NCI-H2081 treated with DMSO at 0.1 percent for 48 hours (cell line): ENCODE measurements at regions not wholly inside any gene's neighbourhood (a gene's known extent, or its start where the extent isn't known, plus 50 kb on each side); places are given as distances from the start of the nearest gene placed in this dataset.
"Not testable (repeated sequence)": the region's sequence is repeated elsewhere in the genome, so short reads cannot be mapped to it uniquely, and the experiment has no call there.

Source experiments
- DNase-seq: peaks from one replicate; lab custom pipeline; 2025; lab: John Stamatoyannopoulos, UW

GRCh38 chr12:69028941-69029729 is 96.2 kb upstream of the CPM start:
- DNase-seq: no peak

GRCh38 chr12:69030321-69030720 is 97.3 kb upstream of the CPM start:
- no peak for DNase-seq

- no peak for DNase-seq
These were observed 103.6 kb upstream of the CPM start for GRCh38 chr12:69036533-69036932.

DNA sequence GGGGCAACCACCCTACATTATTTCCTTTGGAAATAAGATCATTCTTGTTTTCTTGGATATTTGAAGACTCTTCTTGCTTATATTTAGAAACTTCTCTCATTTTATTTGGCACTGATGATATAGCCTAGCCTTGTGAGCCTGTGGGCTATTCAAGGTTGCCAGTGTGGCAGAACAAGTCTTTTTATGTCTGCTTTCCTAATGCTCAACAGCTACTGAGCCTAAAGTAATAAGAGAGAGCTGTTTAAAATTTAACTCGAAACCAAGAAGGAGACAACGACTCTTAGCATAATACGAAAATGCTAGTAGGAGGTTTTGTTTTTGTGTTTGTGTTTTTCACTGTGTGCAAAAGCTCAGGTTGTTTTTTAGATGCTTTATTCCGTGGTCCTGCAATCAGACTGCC is 104.0 kb upstream of the CPM start:
- DNase-seq: no peak

DNA sequence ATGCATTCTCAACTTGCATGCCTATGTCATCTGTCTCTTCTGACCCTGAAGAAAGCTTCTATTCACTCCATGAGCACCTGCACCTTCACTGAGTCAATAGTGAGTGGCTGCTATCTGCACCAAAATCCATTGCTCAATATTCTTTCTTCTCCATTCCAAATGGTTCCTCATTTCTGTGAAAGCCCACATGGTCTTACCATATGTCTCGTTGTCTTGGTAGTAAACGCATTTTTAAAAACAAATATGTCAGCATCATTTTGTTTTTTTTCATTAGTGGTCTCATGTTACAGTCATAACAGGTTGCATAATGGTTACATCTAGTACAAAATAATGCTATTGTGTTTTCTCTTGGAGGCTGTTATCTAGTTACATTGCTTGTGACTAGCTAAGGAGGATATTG is 106.9 kb upstream of the CPM start:
- no peak for DNase-seq

- no peak for DNase-seq
These were observed 109.6 kb upstream of the CPM start for GRCh38 chr12:69042557-69042956.

DNA sequence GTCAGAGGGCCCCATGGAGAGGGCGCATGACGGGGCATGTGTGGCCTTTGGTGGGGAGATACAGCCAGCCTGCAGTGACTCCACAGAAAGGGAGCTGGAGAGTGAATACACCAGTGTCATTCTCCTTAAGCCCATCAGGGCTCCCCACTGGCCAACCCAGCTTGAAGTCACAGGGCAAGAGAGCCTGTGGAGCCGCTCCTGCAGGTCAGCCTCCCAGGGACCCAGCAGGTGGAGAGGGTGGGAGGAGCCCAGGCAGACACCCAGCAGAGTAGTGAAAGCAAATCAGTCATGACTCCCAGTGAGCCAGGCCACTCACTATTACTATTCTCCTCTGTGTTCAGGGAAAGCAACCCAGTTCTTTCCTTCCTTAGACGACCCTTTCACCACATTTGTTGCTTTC is 110.0 kb upstream of the CPM start:
- no peak for DNase-seq

DNA sequence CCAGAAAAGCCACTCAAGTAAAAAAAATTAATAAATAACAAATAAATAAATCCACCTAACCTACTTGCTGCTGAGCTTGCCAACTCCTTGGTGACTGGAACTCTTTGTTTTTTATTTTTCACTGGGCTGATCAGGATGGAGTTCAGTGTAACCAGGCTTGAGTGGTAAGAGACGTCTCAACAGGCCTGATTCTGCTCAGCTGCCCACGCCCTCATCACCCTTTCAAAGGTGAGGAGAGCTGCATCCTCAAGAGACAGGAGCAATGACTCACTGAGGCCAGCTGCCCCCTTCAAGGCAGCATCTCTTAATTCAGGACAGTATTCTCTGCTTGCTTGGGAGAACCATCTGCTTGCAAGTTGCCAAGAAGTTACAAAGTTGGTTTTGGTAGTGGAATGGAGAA is 111.9 kb upstream of the CPM start:
- DNase-seq: no peak

GRCh38 chr12:69045430-69045829 is 112.5 kb upstream of the CPM start:
- no peak for DNase-seq

- DNase-seq: no peak
These were observed 113.4 kb upstream of the CPM start for GRCh38 chr12:69046363-69046762.

GRCh38 chr12:69046920-69047319 is 113.9 kb upstream of the CPM start:
- DNase-seq: no peak

DNA sequence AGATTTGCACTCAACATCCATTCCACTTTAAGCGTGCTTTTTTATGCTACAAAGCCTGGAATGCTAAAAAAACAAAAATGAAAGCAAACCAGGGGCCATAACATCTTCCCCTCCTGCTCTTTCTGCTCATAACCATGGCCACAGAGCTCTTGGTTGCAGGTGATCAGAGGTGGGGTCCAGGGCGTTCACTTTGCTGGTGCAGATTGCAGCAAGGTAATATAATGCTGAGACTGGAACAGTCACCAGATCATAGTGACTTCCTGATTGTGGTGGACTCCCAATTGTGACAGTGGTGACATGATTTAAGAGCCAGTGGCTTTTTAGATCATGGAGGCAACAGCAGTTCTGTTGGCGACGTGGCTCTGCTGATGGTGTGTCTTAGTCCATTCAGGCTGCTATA is 115.0 kb upstream of the CPM start:
- DNase-seq: no peak

- not testable (repeated sequence) for DNase-seq
These were observed 116.9 kb upstream of the CPM start for GRCh38 chr12:69049855-69050254.

- no peak for DNase-seq
These were observed 119.8 kb upstream of the CPM start for GRCh38 chr12:69052613-69053408.

- no peak for DNase-seq
These were observed 121.5 kb upstream of the CPM start for GRCh38 chr12:69054343-69055056.

DNA sequence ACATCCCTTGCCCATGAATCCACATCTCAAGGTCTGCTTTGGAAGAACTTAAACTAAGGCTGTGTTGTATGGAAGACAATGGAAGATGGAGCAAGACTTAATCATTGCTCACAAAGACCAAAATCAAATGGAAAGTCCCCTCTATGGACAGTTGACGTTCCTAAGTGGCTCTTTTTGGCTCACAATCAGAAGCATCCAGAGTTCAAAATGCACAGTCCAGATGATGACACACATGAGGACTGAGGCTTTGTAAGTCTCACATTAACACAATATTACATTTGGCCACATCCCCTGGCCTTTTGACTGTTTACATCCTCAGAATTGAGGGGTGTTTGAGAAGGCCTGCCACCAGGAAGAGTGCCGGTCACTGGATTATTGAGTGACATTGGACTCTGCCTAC is 122.3 kb upstream of the CPM start:
- DNase-seq: no peak

DNA sequence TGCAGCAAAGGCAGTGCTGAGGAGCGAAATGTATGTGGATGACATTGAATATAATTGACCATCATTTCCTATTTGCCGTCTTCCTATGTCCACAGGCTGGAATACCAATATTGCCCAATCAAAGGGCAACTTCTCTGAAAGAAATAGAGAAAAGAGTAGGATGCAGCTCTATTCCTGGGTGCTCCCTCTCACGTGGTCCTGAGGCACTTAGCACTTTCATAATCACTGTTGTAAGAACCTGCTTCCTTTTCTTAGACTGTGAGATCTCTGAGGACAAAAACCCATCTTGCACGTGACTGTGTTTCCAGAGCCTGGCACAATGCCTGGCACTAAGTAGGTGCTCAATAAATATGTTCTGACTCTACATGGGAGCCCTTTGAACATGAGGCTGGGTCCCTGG is 122.7 kb upstream of the CPM start:
- no peak for DNase-seq

- no peak for DNase-seq
These were observed 124.0 kb upstream of the CPM start for GRCh38 chr12:69056743-69057515.

DNA sequence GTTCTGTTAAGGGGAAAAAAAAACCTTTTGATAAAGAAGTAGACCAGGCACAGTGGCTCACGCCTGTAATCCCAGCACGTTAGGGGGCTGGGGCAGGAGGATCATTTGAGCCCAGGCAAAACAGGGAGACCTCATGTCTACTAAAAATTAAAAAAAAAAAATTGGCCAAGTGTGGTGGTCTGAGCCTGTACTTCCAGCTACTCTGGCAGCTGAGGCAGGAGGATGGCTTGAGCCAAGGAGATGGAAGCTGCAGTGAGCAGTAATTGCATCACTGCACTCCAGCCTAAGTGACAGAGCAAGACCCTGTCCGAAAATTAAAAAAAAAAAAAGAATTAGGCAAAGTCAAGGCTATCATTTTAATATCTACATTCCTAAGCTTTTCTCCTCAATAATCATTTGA is 124.8 kb upstream of the CPM start:
- DNase-seq: no peak

- no peak for DNase-seq
These were observed 126.8 kb upstream of the CPM start for GRCh38 chr12:69059465-69060457.

DNA sequence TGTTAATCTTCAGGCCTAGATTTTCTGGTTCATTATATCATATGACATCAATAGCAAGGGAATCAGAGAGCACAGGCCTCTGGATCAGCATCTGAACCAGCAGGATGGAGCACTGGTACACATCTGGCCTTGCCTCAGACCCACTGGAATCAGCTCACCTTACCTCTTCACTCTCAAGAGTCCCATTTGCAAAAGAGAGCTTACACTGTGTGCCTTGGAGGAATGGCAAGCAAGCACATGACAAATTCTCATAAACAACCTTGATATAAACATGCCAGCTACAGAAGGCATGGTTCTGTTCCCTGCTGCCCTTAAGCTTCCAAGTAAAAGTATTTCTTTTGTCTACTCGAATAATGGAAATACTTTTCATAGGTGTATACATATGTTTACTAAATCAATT is 128.6 kb upstream of the CPM start:
- DNase-seq: no peak
